ENCODE measurements at regions not wholly inside any gene's neighbourhood (a gene's known extent, or its start where the extent isn't known, plus 50 kb on each side); places are given as distances from the start of the nearest gene placed in this dataset. TPM values are rescaled to one million over a fixed set of nuclear protein-coding genes. Genes with fewer than 3 reads are reported as not detected.

GRCh38 chrX:82842286-82842685 lies 665.8 kb upstream of the POU3F4 start:
- Histone ChIP-seq H3K36me3 (ENCODE audit: control insufficient read depth in 4 of 4, insufficient read depth in 3 of 4, low read depth in 1 of 4, low read length in 3 of 4) (no peaks in the 10 kb centered on the region), H3K4me1 (ENCODE audit: control insufficient read depth in 4 of 4, insufficient read depth in 4 of 4, low read length in 3 of 4) (no peaks in the 10 kb centered on the region), H3K27ac (ENCODE audit: low read depth in 1 of 2, low read length in 2 of 2) (no peak overlapping the region), H3K4me3 (ENCODE audit: low read depth in 1 of 3, low read length in 3 of 3) (no peak overlapping the region), H3K9me3 (ENCODE audit: control insufficient read depth in 4 of 4, low read length in 3 of 4) (no peaks in the 10 kb centered on the region), H3K9ac (ENCODE audit: low read depth in 1 of 2, low read length in 2 of 2) (no peak overlapping the region), H3K27me3 (ENCODE audit: control insufficient read depth in 4 of 4, insufficient read depth in 4 of 4, low read length in 3 of 4) (no peaks in the 10 kb centered on the region)
- no peak for TF ChIP-seq TAF1 (conservative IDR thresholded peaks at IDR 0.05)
- no peak for TF ChIP-seq ZBTB33 (IDR thresholded peaks at IDR 0.05)
- whole genome bisulfite sequencing = 42% methylated on average over 1 of the region's 1 CpG
- DNase-seq (ENCODE audit: low spot score) = no peak

GRCh38 chrX:82848111-82848510 lies 660.0 kb upstream of the POU3F4 start:
- H3K4me3 ChIP-seq (ENCODE audit: low read depth in 1 of 3, low read length in 3 of 3) = no peak overlapping the region
- H3K27ac ChIP-seq (ENCODE audit: low read depth in 1 of 2, low read length in 2 of 2) = no peak overlapping the region
- H3K27me3 ChIP-seq (ENCODE audit: control insufficient read depth in 4 of 4, insufficient read depth in 4 of 4, low read length in 3 of 4) = no peaks in the 10 kb centered on the region
- no peak for TF ChIP-seq JUND (IDR thresholded peaks at IDR 0.05)
- TF ChIP-seq MAX (IDR thresholded peaks at IDR 0.05) = no peak
- no peak for TF ChIP-seq TAF1 (conservative IDR thresholded peaks at IDR 0.05)
- no peak for TF ChIP-seq ZBTB33 (IDR thresholded peaks at IDR 0.05)
- TF ChIP-seq GABPA (IDR thresholded peaks at IDR 0.05 in 1 of 2, conservative IDR thresholded peaks at IDR 0.05 in 1 of 2) = no peak
- TF ChIP-seq RAD21 (IDR thresholded peaks at IDR 0.05) = no peak
- TF ChIP-seq FOXA2 (IDR thresholded peaks at IDR 0.05) = no peak
- TF ChIP-seq CTCF (IDR thresholded peaks at IDR 0.05; ENCODE audit: low read depth, low read length, missing input control) = no peak
- no peak for TF ChIP-seq HNF4A (conservative IDR thresholded peaks at IDR 0.05)
- TF ChIP-seq REST (IDR thresholded peaks at IDR 0.05) = no peak
- H3K36me3 ChIP-seq (ENCODE audit: control insufficient read depth in 4 of 4, insufficient read depth in 3 of 4, low read depth in 1 of 4, low read length in 3 of 4) = no peaks in the 10 kb centered on the region
- DNase-seq (ENCODE audit: low spot score) = no peak
- 84% methylated on average over 4 of the region's 4 CpGs for WGBS
- H3K9me3 ChIP-seq (ENCODE audit: control insufficient read depth in 4 of 4, low read length in 3 of 4) = no peaks in the 10 kb centered on the region
- no peak overlapping the region for H3K9ac ChIP-seq (ENCODE audit: low read depth in 1 of 2, low read length in 2 of 2)
- H3K4me1 ChIP-seq (ENCODE audit: control insufficient read depth in 4 of 4, insufficient read depth in 4 of 4, low read length in 3 of 4) = no peaks in the 10 kb centered on the region

Small RNA genes lying in the stretch of these regions (small RNA-seq; reads per million reads assigned to genes)
- not detected for gene RF00394

Measured in liver (tissue), 9 donors.